MM.1S (cell line): ENCODE measurements at regions not wholly inside any gene's neighbourhood (a gene's known extent, or its start where the extent isn't known, plus 50 kb on each side); places are given as distances from the start of the nearest gene placed in this dataset.

Source experiments
- DNase-seq: peaks from one replicate; pipeline ENCODE4 v3.0.0-alpha.2; 2015
- H2AFZ ChIP-seq: fragments of 300-600 bp; sonication (generic); 2 replicates; pipeline ENCODE4 v1.6.0; 2016; ENCODE audit warnings: antibody characterized with exemption, low read length
- H3F3A ChIP-seq: fragments of 300-600 bp; sonication (generic); 2 replicates; pipeline ENCODE4 v1.6.1; 2016; ENCODE audit warnings: mild to moderate bottlenecking, antibody characterized with exemption, low read length, moderate library complexity, mixed read lengths; ENCODE audit not compliant: insufficient read depth
- H3K27ac ChIP-seq: fragments of 300-600 bp; sonication (generic); 2 replicates; pipeline ENCODE4 v1.5.1; 2016; ENCODE audit warnings: mild to moderate bottlenecking, low read length
- H3K27me3 ChIP-seq: fragments of 300-600 bp; sonication (generic); replicated peaks from 2 replicates; pipeline ENCODE4 v1.6.0; 2016; ENCODE audit warnings: low read length; ENCODE audit not compliant: insufficient read depth
- H3K36me3 ChIP-seq: fragments of 300-600 bp; sonication (generic); replicated peaks from 2 replicates; pipeline ENCODE4 v1.6.1; 2016; ENCODE audit warnings: mild to moderate bottlenecking, low read length, mixed read lengths; ENCODE audit not compliant: insufficient read depth
- H3K4me1 ChIP-seq: fragments of 300-600 bp; sonication (generic); 2 replicates; pipeline ENCODE4 v1.6.1; 2016; ENCODE audit warnings: low read length, mixed read lengths
- H3K4me2 ChIP-seq: fragments of 300-600 bp; sonication (generic); 2 replicates; pipeline ENCODE4 v1.6.0; 2016; ENCODE audit warnings: low read depth, low read length
- H3K4me3 ChIP-seq: fragments of 300-600 bp; sonication (generic); 2 replicates; pipeline ENCODE4 v1.5.1; 2016; ENCODE audit warnings: low read length, mixed read lengths
- H3K79me2 ChIP-seq: fragments of 300-600 bp; sonication (generic); 2 replicates; pipeline ENCODE4 v1.6.1; 2016; ENCODE audit warnings: mixed run types, low read length, mixed read lengths
- H3K9ac ChIP-seq: fragments of 300-600 bp; sonication (generic); 2 replicates; pipeline ENCODE4 v1.6.1; 2016; ENCODE audit warnings: low read length, mixed read lengths
- H3K9me2 ChIP-seq: fragments of 300-600 bp; sonication (generic); replicated peaks from 2 replicates; pipeline ENCODE4 v1.6.1; 2016; ENCODE audit warnings: mild to moderate bottlenecking, low read length, mixed read lengths; ENCODE audit not compliant: insufficient read depth
- H3K9me3 ChIP-seq: fragments of 300-600 bp; sonication (generic); replicated peaks from 2 replicates; pipeline ENCODE4 v1.6.1; 2016; ENCODE audit warnings: mild to moderate bottlenecking, low read length, mixed read lengths; ENCODE audit not compliant: insufficient read depth
- H4K20me1 ChIP-seq: fragments of 300-600 bp; sonication (generic); 2 replicates; pipeline ENCODE4 v1.6.1; 2016; ENCODE audit warnings: mild to moderate bottlenecking, low read length, moderate library complexity, mixed read lengths; ENCODE audit not compliant: insufficient read depth
- CTCF ChIP-seq: fragments of 300-600 bp; sonication (generic); IDR thresholded peaks from 2 replicates; pipeline ENCODE4 v1.5.1; 2016; ENCODE audit warnings: antibody characterized with exemption, low read length, mixed read lengths
- EZH2 ChIP-seq: fragments of 300-600 bp; sonication (generic); optimal IDR thresholded peaks from 2 replicates; pipeline ENCODE3; 2017; ENCODE audit warnings: low read depth, mild to moderate bottlenecking, antibody characterized with exemption, low read length, mixed read lengths
- EZH2phosphoT487 ChIP-seq: fragments of 300-600 bp; sonication (generic); IDR thresholded peaks from 2 replicates; pipeline ENCODE4 v1.6.1; 2018; ENCODE audit warnings: antibody characterized with exemption, low read length

GRCh38 chr11:113531083-113531482, 55.9 kb upstream of the DRD2 start:
- Histone ChIP-seq H3F3A (no peaks in the 10 kb centered on the region), H3K27me3 (no peaks in the 10 kb centered on the region), H3K79me2 (no peaks in the 10 kb centered on the region), H2AFZ (no peak overlapping the region), H4K20me1 (no peaks in the 10 kb centered on the region), H3K9ac (no peak overlapping the region), H3K4me2 (no peak overlapping the region), H3K27ac (no peak overlapping the region), H3K4me1 (no peaks in the 10 kb centered on the region), H3K9me3 (no peaks in the 10 kb centered on the region), H3K36me3 (no peaks in the 10 kb centered on the region), H3K9me2 (no peaks in the 10 kb centered on the region), H3K4me3 (no peak overlapping the region)
- no peak for DNase-seq
- no peak for TF ChIP-seq EZH2
- TF ChIP-seq CTCF: no peak
- TF ChIP-seq EZH2phosphoT487: no peak

GRCh38 chr11:113529606-113530005, 54.4 kb upstream of the DRD2 start:
- Histone ChIP-seq H3K79me2 (no peaks in the 10 kb centered on the region), H3K4me1 (no peaks in the 10 kb centered on the region), H3F3A (no peaks in the 10 kb centered on the region), H3K4me3 (no peak overlapping the region), H3K4me2 (no peak overlapping the region), H3K9me2 (no peaks in the 10 kb centered on the region), H2AFZ (no peak overlapping the region), H4K20me1 (no peaks in the 10 kb centered on the region), H3K9ac (no peak overlapping the region), H3K27ac (no peak overlapping the region), H3K27me3 (no peaks in the 10 kb centered on the region), H3K9me3 (no peaks in the 10 kb centered on the region), H3K36me3 (no peaks in the 10 kb centered on the region)
- DNase-seq: no peak
- TF ChIP-seq CTCF: no peak
- no peak for TF ChIP-seq EZH2
- TF ChIP-seq EZH2phosphoT487: no peak

GRCh38 chr11:113528982-113529381, 53.8 kb upstream of the DRD2 start:
- Histone ChIP-seq H3K27me3 (no peaks in the 10 kb centered on the region), H3K9ac (no peak overlapping the region), H3K27ac (no peak overlapping the region), H3K79me2 (no peaks in the 10 kb centered on the region), H3K9me3 (no peaks in the 10 kb centered on the region), H2AFZ (no peak overlapping the region), H3K4me3 (no peak overlapping the region), H3K4me1 (no peaks in the 10 kb centered on the region), H3K4me2 (no peak overlapping the region), H3F3A (no peaks in the 10 kb centered on the region), H3K36me3 (no peaks in the 10 kb centered on the region), H3K9me2 (no peaks in the 10 kb centered on the region), H4K20me1 (no peaks in the 10 kb centered on the region)
- TF ChIP-seq EZH2phosphoT487 (no peak), EZH2 (no peak), CTCF (no peak)
- DNase-seq: no peak

- Histone ChIP-seq H2AFZ (no peak overlapping the region), H3K27me3 (no peaks in the 10 kb centered on the region), H3K4me2 (no peak overlapping the region), H3K36me3 (no peaks in the 10 kb centered on the region), H3K27ac (no peak overlapping the region), H3F3A (no peaks in the 10 kb centered on the region), H3K79me2 (no peaks in the 10 kb centered on the region), H3K4me3 (no peak overlapping the region), H3K4me1 (no peaks in the 10 kb centered on the region), H3K9me2 (no peaks in the 10 kb centered on the region), H3K9ac (no peak overlapping the region), H3K9me3 (no peaks in the 10 kb centered on the region), H4K20me1 (no peaks in the 10 kb centered on the region)
- no peak for TF ChIP-seq CTCF
- no peak for TF ChIP-seq EZH2phosphoT487
- no peak for TF ChIP-seq EZH2
- no peak for DNase-seq
Observed at GRCh38 chr11:113526521-113526920, 51.3 kb upstream of the DRD2 start.
